RPMI8226 (cell line): ENCODE measurements at regions not wholly inside any gene's neighbourhood (a gene's known extent, or its start where the extent isn't known, plus 50 kb on each side); places are given as distances from the start of the nearest gene placed in this dataset.

Source experiments
- DNase-seq: peaks from one replicate; pipeline ENCODE4 v3.0.0-alpha.2; 2015

GRCh38 chr5:4082966-4083564, 487.4 kb downstream of the IRX1 start:
- DNase-seq = no peak

- no peak for DNase-seq
Observed at GRCh38 chr5:4083591-4084337, 488.1 kb downstream of the IRX1 start.

- DNase-seq = no peak
Observed at GRCh38 chr5:4086081-4086480, 490.4 kb downstream of the IRX1 start.

GRCh38 chr5:4087110-4087509, 491.5 kb downstream of the IRX1 start:
- DNase-seq = no peak

GRCh38 chr5:4089087-4089486, 493.5 kb downstream of the IRX1 start:
- no peak for DNase-seq

GRCh38 chr5:4093236-4093635, 497.6 kb downstream of the IRX1 start:
- DNase-seq = no peak

GRCh38 chr5:4093970-4094369, 498.3 kb downstream of the IRX1 start:
- no peak for DNase-seq

- no peak for DNase-seq
Observed at GRCh38 chr5:4095918-4096630, 500.4 kb downstream of the IRX1 start.

GRCh38 chr5:4097199-4097598, 501.6 kb downstream of the IRX1 start:
- no peak for DNase-seq

- DNase-seq = no peak
Observed at GRCh38 chr5:4098226-4098625, 502.6 kb downstream of the IRX1 start.

GRCh38 chr5:4099386-4099785, 503.8 kb downstream of the IRX1 start:
- no peak for DNase-seq

GRCh38 chr5:4100739-4101138, 505.1 kb downstream of the IRX1 start:
- no peak for DNase-seq

GRCh38 chr5:4101189-4101588, 505.6 kb downstream of the IRX1 start:
- no peak for DNase-seq

GRCh38 chr5:4104831-4105597, 509.4 kb downstream of the IRX1 start:
- no peak for DNase-seq

- no peak for DNase-seq
Observed at GRCh38 chr5:4108690-4109089, 513.1 kb downstream of the IRX1 start.

- no peak for DNase-seq
Observed at GRCh38 chr5:4113426-4113825, 517.8 kb downstream of the IRX1 start.

GRCh38 chr5:4113905-4114304, 518.3 kb downstream of the IRX1 start:
- no peak for DNase-seq

- DNase-seq = no peak
Observed at GRCh38 chr5:4114452-4114851, 518.8 kb downstream of the IRX1 start.

GRCh38 chr5:4116834-4117233, 521.2 kb downstream of the IRX1 start:
- DNase-seq = no peak

GRCh38 chr5:4124221-4124970, 528.8 kb downstream of the IRX1 start:
- DNase-seq = no peak

GRCh38 chr5:4128994-4129393, 533.4 kb downstream of the IRX1 start:
- DNase-seq = no peak

GRCh38 chr5:4129523-4129922, 533.9 kb downstream of the IRX1 start:
- no peak for DNase-seq

- DNase-seq = no peak
Observed at GRCh38 chr5:4130819-4131218, 535.2 kb downstream of the IRX1 start.
